ENCODE measurements at regions not wholly inside any gene's neighbourhood (a gene's known extent, or its start where the extent isn't known, plus 50 kb on each side); places are given as distances from the start of the nearest gene placed in this dataset.

DNA sequence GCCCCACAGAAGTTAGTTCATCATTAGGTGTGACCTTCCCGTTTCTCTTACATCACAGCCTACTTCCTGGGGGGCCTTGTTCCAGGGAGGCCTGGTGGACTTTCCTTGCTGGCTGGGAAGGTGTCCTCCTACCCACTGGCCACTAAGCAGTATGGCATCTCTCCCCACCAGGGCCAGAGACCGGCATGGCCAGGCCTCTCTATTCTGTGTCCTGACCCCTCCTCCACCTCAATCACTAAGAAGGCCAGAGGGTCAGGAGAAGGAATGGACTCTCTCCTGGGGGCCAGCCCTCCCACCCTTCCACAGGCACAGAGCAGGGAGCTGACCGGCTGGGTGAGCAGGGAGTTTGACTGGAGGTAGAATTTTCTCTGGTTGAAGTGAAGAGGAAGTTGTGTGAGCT lies 81.9 kb downstream of the PJA1 start:
- TF ChIP-seq, protein P1, sequence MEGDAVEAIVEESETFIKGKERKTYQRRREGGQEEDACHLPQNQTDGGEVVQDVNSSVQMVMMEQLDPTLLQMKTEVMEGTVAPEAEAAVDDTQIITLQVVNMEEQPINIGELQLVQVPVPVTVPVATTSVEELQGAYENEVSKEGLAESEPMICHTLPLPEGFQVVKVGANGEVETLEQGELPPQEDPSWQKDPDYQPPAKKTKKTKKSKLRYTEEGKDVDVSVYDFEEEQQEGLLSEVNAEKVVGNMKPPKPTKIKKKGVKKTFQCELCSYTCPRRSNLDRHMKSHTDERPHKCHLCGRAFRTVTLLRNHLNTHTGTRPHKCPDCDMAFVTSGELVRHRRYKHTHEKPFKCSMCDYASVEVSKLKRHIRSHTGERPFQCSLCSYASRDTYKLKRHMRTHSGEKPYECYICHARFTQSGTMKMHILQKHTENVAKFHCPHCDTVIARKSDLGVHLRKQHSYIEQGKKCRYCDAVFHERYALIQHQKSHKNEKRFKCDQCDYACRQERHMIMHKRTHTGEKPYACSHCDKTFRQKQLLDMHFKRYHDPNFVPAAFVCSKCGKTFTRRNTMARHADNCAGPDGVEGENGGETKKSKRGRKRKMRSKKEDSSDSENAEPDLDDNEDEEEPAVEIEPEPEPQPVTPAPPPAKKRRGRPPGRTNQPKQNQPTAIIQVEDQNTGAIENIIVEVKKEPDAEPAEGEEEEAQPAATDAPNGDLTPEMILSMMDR (IDR thresholded peaks at IDR 0.05; ENCODE audit: low read depth, low read length, poor library complexity, severe bottlenecking): no peak
- no peak for TF ChIP-seq EZH2phosphoT487 (IDR thresholded peaks at IDR 0.05; ENCODE audit: borderline replicate concordance, low read length)

Measured in DOHH2 (cell line).